Hepatocyte (in vitro differentiated cells): ENCODE measurements at regions not wholly inside any gene's neighbourhood (a gene's known extent, or its start where the extent isn't known, plus 50 kb on each side); places are given as distances from the start of the nearest gene placed in this dataset.

ENCODE experiments used
- DNase-seq: peaks from one replicate; pipeline ENCODE4 v3.0.0-alpha.2; 2016; ENCODE audit warnings: low spot score
- H2AFZ ChIP-seq: fragments of 200-600 bp; sonication (generic); 2 replicates; pipeline ENCODE4 v1.6.0; 2016; ENCODE audit warnings: antibody characterized with exemption, mild to moderate bottlenecking
- H3K27ac ChIP-seq: fragments of 200-600 bp; sonication (generic); 2 replicates; pipeline ENCODE4 v1.5.1; 2016; ENCODE audit warnings: mild to moderate bottlenecking
- H3K27me3 ChIP-seq: fragments of 200-600 bp; sonication (generic); 2 replicates; pipeline ENCODE4 v1.6.1; 2016
- H3K36me3 ChIP-seq: fragments of 200-600 bp; sonication (generic); replicated peaks from 2 replicates; pipeline ENCODE4 v1.5.1; 2016; ENCODE audit warnings: low read depth; ENCODE audit not compliant: insufficient read depth
- H3K4me1 ChIP-seq: fragments of 200-600 bp; sonication (generic); 2 replicates; pipeline ENCODE4 v1.5.1; 2016; ENCODE audit warnings: mild to moderate bottlenecking, moderate library complexity; ENCODE audit not compliant: insufficient read depth
- H3K4me2 ChIP-seq: fragments of 200-600 bp; sonication (generic); 2 replicates; pipeline ENCODE4 v1.6.0; 2016
- H3K4me3 ChIP-seq: fragments of 200-600 bp; sonication (generic); 2 replicates; pipeline ENCODE4 v1.5.1; 2016; ENCODE audit warnings: mild to moderate bottlenecking
- H3K79me2 ChIP-seq: fragments of 200-600 bp; sonication (generic); 2 replicates; pipeline ENCODE4 v1.6.0; 2017; ENCODE audit warnings: mild to moderate bottlenecking
- H3K9me2 ChIP-seq: fragments of 200-600 bp; sonication (generic); replicated peaks from 2 replicates; pipeline ENCODE4 v1.6.0; 2017; ENCODE audit warnings: mild to moderate bottlenecking; ENCODE audit not compliant: insufficient read depth
- H3K9me3 ChIP-seq: fragments of 200-600 bp; sonication (generic); 2 replicates; pipeline ENCODE4 v1.5.1; 2016; ENCODE audit warnings: low read depth, mild to moderate bottlenecking
- H4K20me1 ChIP-seq: fragments of 200-600 bp; sonication (generic); 2 replicates; pipeline ENCODE4 v1.6.0; 2016; ENCODE audit warnings: mild to moderate bottlenecking; ENCODE audit not compliant: insufficient read depth, poor library complexity, severe bottlenecking
- EZH2 ChIP-seq: fragments of 200-600 bp; sonication (generic); IDR thresholded peaks from 2 replicates; pipeline ENCODE4 v1.6.1; 2016; ENCODE audit warnings: antibody characterized with exemption, mild to moderate bottlenecking, borderline replicate concordance
- EZH2phosphoT487 ChIP-seq: fragments of 200-600 bp; sonication (generic); IDR thresholded peaks from one replicate; pipeline ENCODE4 v1.6.1; 2018; ENCODE audit warnings: antibody characterized with exemption, mild to moderate bottlenecking, low read depth, moderate library complexity; ENCODE audit not compliant: unreplicated experiment, severe bottlenecking
- whole genome bisulfite sequencing: methylation state at CpG from one replicate; pipeline ENCODE4 v1.1.6; 2016; ENCODE audit warnings: low lambda C conversion rate; ENCODE audit errors: missing lambda C conversion rate; 5-methylcytosine and 5-hydroxymethylcytosine counted together
- TF ChIP-seq, protein P1 (sequence below): fragments of 200-600 bp; sonication (generic); IDR thresholded peaks from 2 replicates; pipeline ENCODE4 v1.5.1; 2016; ENCODE audit warnings: antibody characterized with exemption, mild to moderate bottlenecking; ENCODE audit not compliant: poor library complexity

- H3K79me2 ChIP-seq, result no peaks in the 10 kb centered on the region
- DNase-seq, result no peak
- TF ChIP-seq EZH2phosphoT487, result no peak
- TF ChIP-seq EZH2, result no peak
- TF ChIP-seq, protein P1, sequence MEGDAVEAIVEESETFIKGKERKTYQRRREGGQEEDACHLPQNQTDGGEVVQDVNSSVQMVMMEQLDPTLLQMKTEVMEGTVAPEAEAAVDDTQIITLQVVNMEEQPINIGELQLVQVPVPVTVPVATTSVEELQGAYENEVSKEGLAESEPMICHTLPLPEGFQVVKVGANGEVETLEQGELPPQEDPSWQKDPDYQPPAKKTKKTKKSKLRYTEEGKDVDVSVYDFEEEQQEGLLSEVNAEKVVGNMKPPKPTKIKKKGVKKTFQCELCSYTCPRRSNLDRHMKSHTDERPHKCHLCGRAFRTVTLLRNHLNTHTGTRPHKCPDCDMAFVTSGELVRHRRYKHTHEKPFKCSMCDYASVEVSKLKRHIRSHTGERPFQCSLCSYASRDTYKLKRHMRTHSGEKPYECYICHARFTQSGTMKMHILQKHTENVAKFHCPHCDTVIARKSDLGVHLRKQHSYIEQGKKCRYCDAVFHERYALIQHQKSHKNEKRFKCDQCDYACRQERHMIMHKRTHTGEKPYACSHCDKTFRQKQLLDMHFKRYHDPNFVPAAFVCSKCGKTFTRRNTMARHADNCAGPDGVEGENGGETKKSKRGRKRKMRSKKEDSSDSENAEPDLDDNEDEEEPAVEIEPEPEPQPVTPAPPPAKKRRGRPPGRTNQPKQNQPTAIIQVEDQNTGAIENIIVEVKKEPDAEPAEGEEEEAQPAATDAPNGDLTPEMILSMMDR, result no peak
- H3K27ac ChIP-seq, result no peak overlapping the region
- no peak overlapping the region for H2AFZ ChIP-seq
- no peaks in the 10 kb centered on the region for H3K9me2 ChIP-seq
- H3K4me2 ChIP-seq, result no peak overlapping the region
- WGBS, result 80% methylated on average over 4 of the region's 4 CpGs
- H3K9me3 ChIP-seq, result no peaks in the 10 kb centered on the region
- H3K4me1 ChIP-seq, result no peaks in the 10 kb centered on the region
- H4K20me1 ChIP-seq, result no peaks in the 10 kb centered on the region
- H3K27me3 ChIP-seq, result no peaks in the 10 kb centered on the region
- H3K4me3 ChIP-seq, result no peak overlapping the region
- no peaks in the 10 kb centered on the region for H3K36me3 ChIP-seq
Observed at GRCh38 chr5:35545190-35545589, 72.5 kb upstream of the SPEF2 start.

GRCh38 chr5:35543408-35543807 is 74.3 kb upstream of the SPEF2 start:
- WGBS, result 95% methylated on average over 1 of the region's 1 CpG
- Histone ChIP-seq H2AFZ (no peak overlapping the region), H3K27ac (no peak overlapping the region)

DNA sequence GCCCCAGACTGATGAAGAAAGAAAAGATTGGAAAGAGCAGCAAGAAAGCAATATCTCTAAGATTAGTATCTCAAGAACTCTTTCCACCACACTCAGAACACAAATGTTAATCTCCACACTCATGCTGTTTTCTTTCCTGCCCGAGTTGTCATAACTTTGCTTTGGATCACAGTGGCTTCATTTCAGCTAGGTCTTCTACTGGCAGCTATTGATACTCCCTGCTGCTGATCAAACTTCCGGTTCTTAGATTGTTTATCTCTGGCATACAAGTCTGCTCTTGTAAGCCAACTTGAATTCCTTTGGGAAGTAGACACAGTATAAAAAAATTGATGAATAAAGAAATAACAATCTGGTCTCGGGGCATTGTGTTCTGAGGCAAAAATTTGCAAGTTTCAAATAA is 77.7 kb upstream of the SPEF2 start:
- H3K27me3 ChIP-seq, result no peaks in the 10 kb centered on the region
- H3K9me2 ChIP-seq, result no peaks in the 10 kb centered on the region
- H3K4me2 ChIP-seq, result no peak overlapping the region
- no peak for TF ChIP-seq EZH2phosphoT487
- TF ChIP-seq EZH2, result no peak
- TF ChIP-seq, protein P1, result no peak
- H3K79me2 ChIP-seq, result no peaks in the 10 kb centered on the region
- no peak overlapping the region for H3K27ac ChIP-seq
- H4K20me1 ChIP-seq, result no peaks in the 10 kb centered on the region
- H3K4me1 ChIP-seq, result no peaks in the 10 kb centered on the region
- H3K4me3 ChIP-seq, result no peak overlapping the region
- H2AFZ ChIP-seq, result no peak overlapping the region
- H3K9me3 ChIP-seq, result no peaks in the 10 kb centered on the region
- WGBS, result 83% methylated on average over 3 of the region's 3 CpGs
- H3K36me3 ChIP-seq, result no peaks in the 10 kb centered on the region
- no peak for DNase-seq

More at GRCh38 chr5:35543408-35543807, 74.3 kb upstream of the SPEF2 start:
- no peaks in the 10 kb centered on the region for H3K36me3 ChIP-seq
- no peaks in the 10 kb centered on the region for H3K9me2 ChIP-seq
- no peaks in the 10 kb centered on the region for H4K20me1 ChIP-seq
- H3K79me2 ChIP-seq, result no peaks in the 10 kb centered on the region
- TF ChIP-seq, protein P1, result no peak
- TF ChIP-seq EZH2phosphoT487 (no peak), EZH2 (no peak)
- H3K9me3 ChIP-seq, result no peaks in the 10 kb centered on the region
- no peak overlapping the region for H3K4me2 ChIP-seq
- H3K4me1 ChIP-seq, result no peaks in the 10 kb centered on the region
- DNase-seq, result no peak
- H3K4me3 ChIP-seq, result no peak overlapping the region
- H3K27me3 ChIP-seq, result no peaks in the 10 kb centered on the region
